Body of pancreas (tissue), 4 donors: ENCODE measurements at regions not wholly inside any gene's neighbourhood (a gene's known extent, or its start where the extent isn't known, plus 50 kb on each side); places are given as distances from the start of the nearest gene placed in this dataset.

Experiments used
- CTCF ChIP-seq, 7 experiments: fragments of 450-650 bp in 4 of 7; fragments of 200-600 bp in 3 of 7; sonication (generic) in 3 of 7; IDR thresholded peaks; one replicate each; pipeline ENCODE4 v1.5.1; 2016 to 2019; ENCODE audit warnings: antibody characterized with exemption in 7 of 7
- POLR2A ChIP-seq, 3 donors: fragments of 450-650 bp; IDR thresholded peaks; one replicate each; pipeline ENCODE4 v1.6.1; 2016; ENCODE audit warnings: antibody characterized with exemption in 3 of 3, mild to moderate bottlenecking in 2 of 3

- TF ChIP-seq CTCF (IDR thresholded peaks at IDR 0.05) (no peak), POLR2A (IDR thresholded peaks at IDR 0.05) (no peak)
Measured at GRCh38 chr20:9935285-9935684, 96.4 kb upstream of the PAK5 start.
